Activated CD4-positive, alpha-beta memory T cell treated with anti-CD3 and anti-CD28 coated beads for 36 hours (primary cell): ENCODE measurements at regions not wholly inside any gene's neighbourhood (a gene's known extent, or its start where the extent isn't known, plus 50 kb on each side); places are given as distances from the start of the nearest gene placed in this dataset.

Source experiments
- CTCF ChIA-PET: fragments of 350-600 bp; sonication (Branson Sonifier 250); formaldehyde crosslinking; loops from one replicate; lab custom pipeline; 2021; ENCODE audit warnings: antibody characterized with exemption, inconsistent platforms; lab: Charles Lee
- POLR2A ChIA-PET: fragments of 350-600 bp; sonication (Branson Sonifier 250); formaldehyde crosslinking; loops from one replicate; lab custom pipeline; 2021; ENCODE audit warnings: antibody characterized with exemption; lab: Charles Lee
- DNase-seq: peaks from one replicate; pipeline ENCODE4 v3.0.0-alpha.2; 2020
- H3K27ac Mint-ChIP-seq: one replicate; pipeline ENCODE4 v1.8.0; 2021; ENCODE audit warnings: mixed read lengths
- H3K27me3 Mint-ChIP-seq: one replicate; pipeline ENCODE4 v1.8.0; 2021; ENCODE audit warnings: mixed read lengths
- H3K36me3 Mint-ChIP-seq: one replicate; pipeline ENCODE4 v1.8.0; 2021; ENCODE audit warnings: mixed read lengths
- H3K4me1 Mint-ChIP-seq: one replicate; pipeline ENCODE4 v1.8.0; 2021; ENCODE audit warnings: low read depth, mixed read lengths
- H3K4me3 Mint-ChIP-seq: one replicate; pipeline ENCODE4 v1.8.0; 2021; ENCODE audit warnings: mild to moderate bottlenecking, mixed read lengths
- H3K9me3 Mint-ChIP-seq: one replicate; pipeline ENCODE4 v1.8.0; 2021; ENCODE audit warnings: mixed read lengths
- intact Hi-C: fragments of 100-400 bp; cut with micrococcal nuclease; formaldehyde crosslinking; loops from one replicate; pipeline ENCODE4 v1.15.1; 2023

GRCh38 chr22:47423861-47424820 lies 661.7 kb downstream of the TBC1D22A start:
- Mint-ChIP-seq H3K36me3 (no peaks in the 10 kb centered on the region), H3K4me1 (no peaks in the 10 kb centered on the region), H3K4me3 (no peak overlapping the region), H3K27ac (no peak overlapping the region), H3K9me3 (no peaks in the 10 kb centered on the region), H3K27me3 (peaks cover 8% of the 10 kb centered on the region)
- CTCF ChIA-PET: no interaction called here
- intact Hi-C loops: no loop called here
- DNase-seq: no peak
- POLR2A ChIA-PET: no interaction called here

- H3K27ac Mint-ChIP-seq: no peak overlapping the region
- intact Hi-C loops: no loop called here
- DNase-seq: no peak
- CTCF ChIA-PET: no interaction called here
- H3K4me1 Mint-ChIP-seq: no peaks in the 10 kb centered on the region
- POLR2A ChIA-PET: no interaction called here
- no peaks in the 10 kb centered on the region for H3K36me3 Mint-ChIP-seq
- peaks cover 8% of the 10 kb centered on the region for H3K27me3 Mint-ChIP-seq
- no peak overlapping the region for H3K4me3 Mint-ChIP-seq
- H3K9me3 Mint-ChIP-seq: no peaks in the 10 kb centered on the region
Observed at GRCh38 chr22:47423266-47423665, 660.8 kb downstream of the TBC1D22A start.

- no peaks in the 10 kb centered on the region for H3K9me3 Mint-ChIP-seq
- H3K4me1 Mint-ChIP-seq: no peaks in the 10 kb centered on the region
- H3K27ac Mint-ChIP-seq: no peak overlapping the region
- ChIA-PET POLR2A (no interaction called here), CTCF (no interaction called here)
- DNase-seq: no peak
- H3K27me3 Mint-ChIP-seq: peaks cover 8% of the 10 kb centered on the region
- no peak overlapping the region for H3K4me3 Mint-ChIP-seq
- intact Hi-C loops: no loop called here
- H3K36me3 Mint-ChIP-seq: no peaks in the 10 kb centered on the region
Observed at GRCh38 chr22:47422736-47423135, 660.3 kb downstream of the TBC1D22A start.

- Mint-ChIP-seq H3K27ac (no peak overlapping the region), H3K4me1 (no peaks in the 10 kb centered on the region), H3K36me3 (no peaks in the 10 kb centered on the region), H3K9me3 (peaks cover 5% of the 10 kb centered on the region), H3K4me3 (no peak overlapping the region), H3K27me3 (peaks cover 8% of the 10 kb centered on the region)
- POLR2A ChIA-PET: no interaction called here
- CTCF ChIA-PET: no interaction called here
- DNase-seq: no peak
- intact Hi-C loops: no loop called here
Observed at GRCh38 chr22:47421846-47422245, 659.4 kb downstream of the TBC1D22A start.

- Mint-ChIP-seq H3K27me3 (peaks cover 8% of the 10 kb centered on the region), H3K4me1 (no peaks in the 10 kb centered on the region), H3K4me3 (no peak overlapping the region), H3K36me3 (no peaks in the 10 kb centered on the region), H3K27ac (no peak overlapping the region), H3K9me3 (peaks cover 16% of the 10 kb centered on the region)
- CTCF ChIA-PET: no interaction called here
- no peak for DNase-seq
- POLR2A ChIA-PET: no interaction called here
- intact Hi-C loops: no loop called here
Observed at GRCh38 chr22:47420211-47420610, 657.8 kb downstream of the TBC1D22A start.

GRCh38 chr22:47419239-47419638 lies 656.8 kb downstream of the TBC1D22A start:
- no peak for DNase-seq
- no peak overlapping the region for H3K27ac Mint-ChIP-seq
- H3K27me3 Mint-ChIP-seq: peaks cover 8% of the 10 kb centered on the region
- peaks cover 16% of the 10 kb centered on the region for H3K9me3 Mint-ChIP-seq
- H3K4me3 Mint-ChIP-seq: no peak overlapping the region
- H3K36me3 Mint-ChIP-seq: no peaks in the 10 kb centered on the region
- ChIA-PET CTCF (no interaction called here), POLR2A (no interaction called here)
- intact Hi-C loops: no loop called here
- no peaks in the 10 kb centered on the region for H3K4me1 Mint-ChIP-seq

GRCh38 chr22:47417699-47418098 lies 655.2 kb downstream of the TBC1D22A start:
- intact Hi-C loops: no loop called here
- Mint-ChIP-seq H3K9me3 (peaks cover 16% of the 10 kb centered on the region), H3K4me3 (no peak overlapping the region), H3K4me1 (no peaks in the 10 kb centered on the region), H3K27me3 (peaks cover 8% of the 10 kb centered on the region), H3K36me3 (no peaks in the 10 kb centered on the region), H3K27ac (no peak overlapping the region)
- no peak for DNase-seq
- ChIA-PET POLR2A (no interaction called here), CTCF (no interaction called here)

GRCh38 chr22:47411006-47411405 lies 648.6 kb downstream of the TBC1D22A start:
- no peak for DNase-seq
- Mint-ChIP-seq H3K36me3 (no peaks in the 10 kb centered on the region), H3K4me1 (no peaks in the 10 kb centered on the region), H3K27me3 (peaks cover 6% of the 10 kb centered on the region), H3K27ac (no peak overlapping the region), H3K4me3 (no peak overlapping the region), H3K9me3 (peaks cover 5% of the 10 kb centered on the region)
- ChIA-PET CTCF (no interaction called here), POLR2A (no interaction called here)
- intact Hi-C loops: no loop called here

- CTCF ChIA-PET: no interaction called here
- Mint-ChIP-seq H3K27me3 (peaks cover 6% of the 10 kb centered on the region), H3K27ac (no peak overlapping the region), H3K4me1 (no peaks in the 10 kb centered on the region), H3K4me3 (no peak overlapping the region), H3K9me3 (no peaks in the 10 kb centered on the region), H3K36me3 (no peaks in the 10 kb centered on the region)
- POLR2A ChIA-PET: no interaction called here
- intact Hi-C loops: no loop called here
- DNase-seq: no peak
Observed at GRCh38 chr22:47409539-47410275, 647.3 kb downstream of the TBC1D22A start.

GRCh38 chr22:47408409-47408808 lies 646.0 kb downstream of the TBC1D22A start:
- no peaks in the 10 kb centered on the region for H3K36me3 Mint-ChIP-seq
- ChIA-PET POLR2A (no interaction called here), CTCF (no interaction called here)
- H3K27ac Mint-ChIP-seq: no peak overlapping the region
- intact Hi-C loops: no loop called here
- H3K4me1 Mint-ChIP-seq: no peaks in the 10 kb centered on the region
- H3K27me3 Mint-ChIP-seq: peaks cover 6% of the 10 kb centered on the region
- DNase-seq: no peak
- no peak overlapping the region for H3K4me3 Mint-ChIP-seq
- no peaks in the 10 kb centered on the region for H3K9me3 Mint-ChIP-seq

GRCh38 chr22:47407461-47408025 lies 645.1 kb downstream of the TBC1D22A start:
- POLR2A ChIA-PET: no interaction called here
- peaks cover 6% of the 10 kb centered on the region for H3K27me3 Mint-ChIP-seq

GRCh38 chr22:47406896-47407295 lies 644.4 kb downstream of the TBC1D22A start:
- POLR2A ChIA-PET: no interaction called here
- H3K27me3 Mint-ChIP-seq: peaks cover 6% of the 10 kb centered on the region
- CTCF ChIA-PET: no interaction called here

More at GRCh38 chr22:47407461-47408025, 645.1 kb downstream of the TBC1D22A start:
- H3K4me3 Mint-ChIP-seq: no peak overlapping the region
- no peaks in the 10 kb centered on the region for H3K36me3 Mint-ChIP-seq
- intact Hi-C loops: no loop called here
- H3K4me1 Mint-ChIP-seq: no peaks in the 10 kb centered on the region
- no peaks in the 10 kb centered on the region for H3K9me3 Mint-ChIP-seq
- CTCF ChIA-PET: no interaction called here
- H3K27ac Mint-ChIP-seq: no peak overlapping the region
- DNase-seq: no peak

More at GRCh38 chr22:47406896-47407295, 644.4 kb downstream of the TBC1D22A start:
- H3K27ac Mint-ChIP-seq: no peak overlapping the region
- H3K36me3 Mint-ChIP-seq: no peaks in the 10 kb centered on the region
- H3K9me3 Mint-ChIP-seq: no peaks in the 10 kb centered on the region
- intact Hi-C loops: no loop called here
- no peak for DNase-seq
- no peak overlapping the region for H3K4me3 Mint-ChIP-seq
- H3K4me1 Mint-ChIP-seq: no peaks in the 10 kb centered on the region
